Lower leg skin (tissue), 4 donors: ENCODE measurements at regions not wholly inside any gene's neighbourhood (a gene's known extent, or its start where the extent isn't known, plus 50 kb on each side); places are given as distances from the start of the nearest gene placed in this dataset.

Experiments used
- DNase-seq, 2 donors: peaks; one replicate each; pipeline ENCODE4 v3.0.0-alpha.2; 2019; ENCODE audit warnings: low spot score in 2 of 2
- H3K4me3 ChIP-seq: fragments of 200-600 bp; sonication (generic); 2 replicates; pipeline ENCODE4 v1.5.1; 2017; ENCODE audit warnings: mild to moderate bottlenecking, low read depth; ENCODE audit not compliant: poor library complexity, severe bottlenecking
- CTCF ChIP-seq, 3 donors: fragments of 450-650 bp; IDR thresholded peaks; one replicate each; pipeline ENCODE4 v1.5.1; 2016; ENCODE audit warnings: antibody characterized with exemption in 3 of 3, mild to moderate bottlenecking in 3 of 3, moderate library complexity in 2 of 3
- POLR2A ChIP-seq, 2 donors: fragments of 450-650 bp; IDR thresholded peaks; one replicate each; pipeline ENCODE4 v1.6.1; 2016 to 2017; ENCODE audit warnings: antibody characterized with exemption in 2 of 2, mild to moderate bottlenecking in 1 of 2, moderate library complexity in 1 of 2
- WGBS, 2 donors: methylation state at CpG; one replicate each; pipeline ENCODE4 v1.1.5; 2018; 5-methylcytosine and 5-hydroxymethylcytosine counted together
- intact Hi-C: fragments of 100-400 bp; cut with DNase I; formaldehyde crosslinking; loops from one replicate; pipeline ENCODE4 v1.15.0; 2023; ENCODE audit warnings: low total_unique reads

GRCh38 chr4:57632564-57632963, 522.4 kb upstream of the IGFBP7 start:
- intact Hi-C loops, result no loop called here
- no peak for DNase-seq
- no peak overlapping the region for H3K4me3 ChIP-seq
- WGBS, 2 donors, result 92 to 96% methylated on average over 2 of the region's 2 CpGs
- TF ChIP-seq POLR2A (IDR thresholded peaks at IDR 0.05) (no peak), CTCF (IDR thresholded peaks at IDR 0.05) (no peak)

GRCh38 chr4:57631147-57631546, 521.0 kb upstream of the IGFBP7 start:
- no peak for TF ChIP-seq POLR2A (IDR thresholded peaks at IDR 0.05)
- no peak for TF ChIP-seq CTCF (IDR thresholded peaks at IDR 0.05)
- intact Hi-C loops, result no loop called here
- no peak overlapping the region for H3K4me3 ChIP-seq
- DNase-seq, result no peak
- 87 to 89% methylated on average over 4 of the region's 4 CpGs for WGBS, 2 donors

- DNase-seq, result no peak
- intact Hi-C loops, result no loop called here
- H3K4me3 ChIP-seq, result no peak overlapping the region
- TF ChIP-seq CTCF (IDR thresholded peaks at IDR 0.05) (no peak), POLR2A (IDR thresholded peaks at IDR 0.05) (no peak)
- 92 to 95% methylated on average over 5 of the region's 5 CpGs for WGBS, 2 donors
These were observed 517.8 kb upstream of the IGFBP7 start for GRCh38 chr4:57628004-57628403.

GRCh38 chr4:57614257-57614932, 504.2 kb upstream of the IGFBP7 start:
- intact Hi-C loops, result no loop called here
- no peak for TF ChIP-seq POLR2A (IDR thresholded peaks at IDR 0.05)
- TF ChIP-seq CTCF (IDR thresholded peaks at IDR 0.05), result no peak
- H3K4me3 ChIP-seq, result no peak overlapping the region
- no peak for DNase-seq
- 24 to 32% methylated on average over 5 of the region's 5 CpGs for WGBS, 2 donors

- TF ChIP-seq CTCF (IDR thresholded peaks at IDR 0.05) (no peak), POLR2A (IDR thresholded peaks at IDR 0.05) (no peak)
- DNase-seq, result no peak
- intact Hi-C loops, result no loop called here
- H3K4me3 ChIP-seq, result no peak overlapping the region
- WGBS, 2 donors, result 30 to 49% methylated on average over 2 of the region's 2 CpGs
These were observed 502.1 kb upstream of the IGFBP7 start for GRCh38 chr4:57612279-57612678.
